Mucosa of descending colon (tissue), 3 donors: ENCODE measurements at regions not wholly inside any gene's neighbourhood (a gene's known extent, or its start where the extent isn't known, plus 50 kb on each side); places are given as distances from the start of the nearest gene placed in this dataset.

Source experiments
- ATAC-seq: fragments of 200-7000 bp; cut with Tn5 transposase; one replicate; pipeline ENCODE4 v1.9.1; 2020; ENCODE audit warnings: mild to moderate bottlenecking, moderate library complexity
- DNase-seq, 3 donors: peaks; one replicate each; pipeline ENCODE4 v3.0.0-alpha.2; 2020
- H3K36me3 ChIP-seq: fragments of 200-600 bp; one replicate; pipeline ENCODE4 v1.8.0; 2021; ENCODE audit warnings: low read depth, mild to moderate bottlenecking
- H3K4me1 ChIP-seq: fragments of 200-600 bp; one replicate; pipeline ENCODE4 v1.8.0; 2021; ENCODE audit warnings: low read depth, mild to moderate bottlenecking
- H3K4me3 ChIP-seq: fragments of 200-600 bp; one replicate; pipeline ENCODE4 v1.8.0; 2021; ENCODE audit warnings: mild to moderate bottlenecking
- H3K9me3 ChIP-seq: fragments of 200-600 bp; one replicate; pipeline ENCODE4 v1.8.0; 2021; ENCODE audit warnings: mild to moderate bottlenecking
- intact Hi-C, 2 donors: fragments of 100-400 bp; cut with DNase I in 1 of 2; cut with micrococcal nuclease in 1 of 2; formaldehyde crosslinking; loops; one replicate each; pipeline versions ENCODE4 v1.11.0 to v1.11.1; 2022; cut with DNase I, micrococcal nuclease
- TF ChIP-seq, protein P1 (sequence below): fragments of 200-600 bp; IDR thresholded peaks from one replicate; pipeline ENCODE4 v1.8.0; 2022; ENCODE audit warnings: antibody characterized with exemption, mild to moderate bottlenecking
- donor health status: DM: no; HTN: no; CAD: no; lungs with moderate emphysema.
- donor health status: DM: no; HTN: no; CAD: no.
- donor health status: DM: no; HTN: yes; CAD: no.

- TF ChIP-seq, protein P1, sequence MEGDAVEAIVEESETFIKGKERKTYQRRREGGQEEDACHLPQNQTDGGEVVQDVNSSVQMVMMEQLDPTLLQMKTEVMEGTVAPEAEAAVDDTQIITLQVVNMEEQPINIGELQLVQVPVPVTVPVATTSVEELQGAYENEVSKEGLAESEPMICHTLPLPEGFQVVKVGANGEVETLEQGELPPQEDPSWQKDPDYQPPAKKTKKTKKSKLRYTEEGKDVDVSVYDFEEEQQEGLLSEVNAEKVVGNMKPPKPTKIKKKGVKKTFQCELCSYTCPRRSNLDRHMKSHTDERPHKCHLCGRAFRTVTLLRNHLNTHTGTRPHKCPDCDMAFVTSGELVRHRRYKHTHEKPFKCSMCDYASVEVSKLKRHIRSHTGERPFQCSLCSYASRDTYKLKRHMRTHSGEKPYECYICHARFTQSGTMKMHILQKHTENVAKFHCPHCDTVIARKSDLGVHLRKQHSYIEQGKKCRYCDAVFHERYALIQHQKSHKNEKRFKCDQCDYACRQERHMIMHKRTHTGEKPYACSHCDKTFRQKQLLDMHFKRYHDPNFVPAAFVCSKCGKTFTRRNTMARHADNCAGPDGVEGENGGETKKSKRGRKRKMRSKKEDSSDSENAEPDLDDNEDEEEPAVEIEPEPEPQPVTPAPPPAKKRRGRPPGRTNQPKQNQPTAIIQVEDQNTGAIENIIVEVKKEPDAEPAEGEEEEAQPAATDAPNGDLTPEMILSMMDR: no peak
- no peak overlapping the region for H3K4me3 ChIP-seq
- ATAC-seq (no peak), DNase-seq (no peak)
- no peaks in the 10 kb centered on the region for H3K9me3 ChIP-seq
- H3K36me3 ChIP-seq: no peaks in the 10 kb centered on the region
- intact Hi-C loops: no loop called here
- peaks cover 15% of the 10 kb centered on the region for H3K4me1 ChIP-seq
These were observed 96.2 kb upstream of the TMPO start for GRCh38 chr12:98419081-98419794.

GRCh38 chr12:98419795-98420404, 95.5 kb upstream of the TMPO start:
- ATAC-seq: no peak
- no peak for DNase-seq

GRCh38 chr12:98420461-98420860, 94.9 kb upstream of the TMPO start:
- intact Hi-C loops: loop anchor here in 1 of 2 donors (10.0 kb wide), 1 partner anchor 94 kb away; the partner anchor contains the start of gene TMPO
- H3K4me3 ChIP-seq: no peak overlapping the region
- TF ChIP-seq, protein P1: no peak

More at GRCh38 chr12:98419795-98420404, 95.5 kb upstream of the TMPO start:
- no peaks in the 10 kb centered on the region for H3K36me3 ChIP-seq
- TF ChIP-seq, protein P1: no peak
- H3K4me3 ChIP-seq: no peak overlapping the region
- no peaks in the 10 kb centered on the region for H3K9me3 ChIP-seq
- peaks cover 15% of the 10 kb centered on the region for H3K4me1 ChIP-seq
- intact Hi-C loops: loop anchor here in 1 of 2 donors (10.0 kb wide), 1 partner anchor 95 kb away; the partner anchor contains the start of gene TMPO

DNA sequence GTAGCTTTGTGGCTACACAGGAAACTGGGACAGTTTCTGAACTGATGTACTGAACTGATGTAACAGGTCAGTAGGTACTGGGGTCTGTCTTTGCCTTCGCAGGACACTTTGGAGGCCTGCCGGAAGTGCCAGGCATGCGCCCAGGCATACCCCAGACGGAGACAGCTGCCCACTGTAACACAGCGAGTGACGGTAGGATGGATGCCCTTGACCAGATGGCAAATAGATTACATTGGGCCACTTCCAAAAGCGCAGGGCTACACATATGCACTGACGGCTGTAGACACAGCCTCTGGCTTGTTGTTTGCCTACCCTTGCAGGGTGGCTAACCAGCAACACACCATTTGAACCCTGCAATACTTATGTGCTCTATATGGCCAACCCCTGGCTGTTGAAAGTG, 94.1 kb upstream of the TMPO start:
- no peak for DNase-seq
- TF ChIP-seq, protein P1: no peak
- peaks cover 15% of the 10 kb centered on the region for H3K4me1 ChIP-seq
- ATAC-seq: no peak
- intact Hi-C loops: loop anchor here in 1 of 2 donors (10.0 kb wide), 1 partner anchor 93 kb away; the partner anchor contains the start of gene TMPO
- no peaks in the 10 kb centered on the region for H3K9me3 ChIP-seq
- H3K36me3 ChIP-seq: no peaks in the 10 kb centered on the region
- no peak overlapping the region for H3K4me3 ChIP-seq

More at GRCh38 chr12:98420461-98420860, 94.9 kb upstream of the TMPO start:
- Histone ChIP-seq H3K9me3 (no peaks in the 10 kb centered on the region), H3K4me1 (peaks cover 15% of the 10 kb centered on the region), H3K36me3 (no peaks in the 10 kb centered on the region)
- DNase-seq (no peak), ATAC-seq (no peak)

DNA sequence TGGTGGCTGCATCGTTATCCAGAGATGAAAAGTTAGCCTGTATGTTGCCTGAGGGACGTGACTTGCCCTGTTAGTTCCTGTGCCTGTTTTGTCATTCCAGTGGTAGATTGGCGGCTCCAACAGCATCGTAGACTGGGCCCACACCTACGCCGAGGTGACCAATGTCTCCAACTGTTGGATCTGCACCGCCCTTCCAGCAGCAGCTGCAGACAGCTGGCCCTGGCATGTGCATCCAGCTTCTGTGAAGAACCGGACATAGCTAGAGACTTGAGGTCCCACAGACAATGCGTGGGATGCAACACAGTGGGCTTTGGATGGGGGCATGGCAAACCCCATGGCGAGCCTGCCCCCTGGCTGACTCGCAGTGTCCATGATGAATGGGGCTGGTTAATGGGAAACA, 93.0 kb upstream of the TMPO start:
- H3K4me3 ChIP-seq: no peak overlapping the region
- TF ChIP-seq, protein P1: no peak
- ATAC-seq (no peak), DNase-seq (no peak)
- H3K36me3 ChIP-seq: no peaks in the 10 kb centered on the region
- no peaks in the 10 kb centered on the region for H3K9me3 ChIP-seq
- H3K4me1 ChIP-seq: peaks cover 15% of the 10 kb centered on the region
- intact Hi-C loops: loop anchor here in 1 of 2 donors (10.0 kb wide), 1 partner anchor 92 kb away; the partner anchor contains the start of gene TMPO
